IMR-90 (cell line): ENCODE measurements at regions not wholly inside any gene's neighbourhood (a gene's known extent, or its start where the extent isn't known, plus 50 kb on each side); places are given as distances from the start of the nearest gene placed in this dataset.

Source experiments
- ATAC-seq: fragments of 200-7000 bp; cut with Tn5 transposase; 2 replicates; pipeline ENCODE4 v1.9.1; 2020; ENCODE audit warnings: low read depth, mild to moderate bottlenecking, moderate library complexity
- BruUV-seq: library from RNA; stranded (reverse); fragments of 400-500 nt; replicated peaks from 2 replicates; lab custom pipeline; 2021; lab: Mats Ljungman, UMichigan
- CTCF ChIA-PET: fragments of 300-600 bp; formaldehyde crosslinking; extraction: SDS; loops from one replicate; lab custom pipeline; 2021; ENCODE audit warnings: antibody characterized with exemption; lab: Yijun Ruan, JAX
- POLR2A ChIA-PET: fragments of 300-600 bp; sonication (Branson Sonifier 250); formaldehyde crosslinking; loops from one replicate; lab custom pipeline; 2022; ENCODE audit warnings: antibody characterized with exemption; ENCODE audit not compliant: unreplicated experiment; lab: Charles Lee
- DNase-seq: peaks from one replicate; pipeline ENCODE4 v3.0.0; 2013
- H2AFZ ChIP-seq: replicated peaks from 2 replicates; pipeline ENCODE3; 2013; ENCODE audit warnings: low read length, mild to moderate bottlenecking; ENCODE audit not compliant: poor library complexity
- H2AK5ac ChIP-seq: 2 replicates; pipeline ENCODE4 v1.6.1; 2013; ENCODE audit warnings: low read depth, low read length, inconsistent platforms
- H2AK9ac ChIP-seq: replicated peaks from 2 replicates; pipeline ENCODE3; 2013; ENCODE audit warnings: mild to moderate bottlenecking, low read depth, low read length, moderate library complexity; ENCODE audit not compliant: poor library complexity
- H2BK120ac ChIP-seq: 2 replicates; pipeline ENCODE4 v1.6.1; 2013; ENCODE audit warnings: low read depth, low read length, inconsistent platforms
- H2BK15ac ChIP-seq: 3 replicates; pipeline ENCODE4 v1.6.1; 2013; ENCODE audit warnings: low read depth, low read length, inconsistent platforms
- H2BK20ac ChIP-seq: 2 replicates; pipeline ENCODE4 v1.6.1; 2013; ENCODE audit warnings: low read depth, mild to moderate bottlenecking, inconsistent platforms, low read length, moderate library complexity
- H2BK5ac ChIP-seq: 2 replicates; pipeline ENCODE4 v1.6.1; 2013; ENCODE audit warnings: mild to moderate bottlenecking, low read depth, low read length, inconsistent platforms; ENCODE audit not compliant: poor library complexity, severe bottlenecking
- H3K14ac ChIP-seq: replicated peaks from 2 replicates; pipeline ENCODE4 v1.6.1; 2013; ENCODE audit warnings: low read depth, low read length, inconsistent platforms
- H3K18ac ChIP-seq: 2 replicates; pipeline ENCODE4 v1.6.1; 2013; ENCODE audit warnings: low read depth, low read length, control low read depth
- H3K23ac ChIP-seq: 2 replicates; pipeline ENCODE4 v1.6.1; 2013; ENCODE audit warnings: low read depth, low read length, inconsistent platforms
- H3K27ac ChIP-seq: 2 replicates; pipeline ENCODE4 v1.5.1; 2013; ENCODE audit warnings: mild to moderate bottlenecking, control low read depth, low read length; ENCODE audit not compliant: insufficient read depth
- H3K27me3 ChIP-seq: 2 replicates; pipeline ENCODE4 v1.6.1; 2013; ENCODE audit warnings: low read length; ENCODE audit not compliant: control insufficient read depth, insufficient read depth
- H3K36me3 ChIP-seq: 2 replicates; pipeline ENCODE4 v1.6.1; 2013; ENCODE audit warnings: low read length, mixed read lengths; ENCODE audit not compliant: control insufficient read depth, insufficient read depth
- H3K4ac ChIP-seq: 2 replicates; pipeline ENCODE4 v1.6.1; 2013; ENCODE audit warnings: low read depth, low read length, inconsistent platforms
- H3K4me1 ChIP-seq: 2 replicates; pipeline ENCODE4 v1.6.1; 2013; ENCODE audit warnings: low read length, mixed read lengths; ENCODE audit not compliant: control insufficient read depth, insufficient read depth
- H3K4me2 ChIP-seq: 2 replicates; pipeline ENCODE4 v1.6.1; 2013; ENCODE audit warnings: low read depth, mild to moderate bottlenecking, control low read depth, low read length, moderate library complexity
- H3K4me3 ChIP-seq: 2 replicates; pipeline ENCODE4 v1.5.1; 2013; ENCODE audit warnings: low read depth, mild to moderate bottlenecking, control low read depth, low read length, moderate library complexity; ENCODE audit not compliant: insufficient read depth
- H3K56ac ChIP-seq: 2 replicates; pipeline ENCODE4 v1.6.1; 2013; ENCODE audit warnings: low read length, inconsistent platforms; ENCODE audit not compliant: insufficient read depth; ENCODE audit errors: extremely low read depth
- H3K79me1 ChIP-seq, 2 experiments: 2 replicates each; pipeline ENCODE4 v1.6.1; 2013; ENCODE audit warnings: low read length in 2 of 2, inconsistent platforms in 1 of 2, low read depth in 1 of 2
- H3K9ac ChIP-seq: 2 replicates; pipeline ENCODE4 v1.6.1; 2013; ENCODE audit warnings: low read depth, low read length, control low read depth
- H3K9me1 ChIP-seq: 2 replicates; pipeline ENCODE4 v1.6.1; 2013; ENCODE audit warnings: low read length, inconsistent platforms; ENCODE audit not compliant: insufficient read depth
- H3K9me3 ChIP-seq: 2 replicates; pipeline ENCODE4 v1.6.1; 2013; ENCODE audit warnings: low read length; ENCODE audit not compliant: control insufficient read depth, insufficient read depth
- H4K20me1 ChIP-seq: 2 replicates; pipeline ENCODE4 v1.6.1; 2013; ENCODE audit warnings: low read length, inconsistent platforms; ENCODE audit not compliant: insufficient read depth
- H4K5ac ChIP-seq: 2 replicates; pipeline ENCODE4 v1.6.1; 2013; ENCODE audit warnings: mild to moderate bottlenecking, low read depth, low read length, control low read depth
- H4K8ac ChIP-seq, 2 experiments: 2 replicates each; pipeline ENCODE4 v1.6.1; 2013; ENCODE audit warnings: low read depth in 2 of 2, low read length in 2 of 2, control low read depth in 1 of 2, inconsistent platforms in 1 of 2
- H4K91ac ChIP-seq: 2 replicates; pipeline ENCODE4 v1.6.1; 2013; ENCODE audit warnings: low read depth, low read length, inconsistent platforms; ENCODE audit not compliant: insufficient read depth
- CHD1 ChIP-seq: IDR thresholded peaks from 2 replicates; pipeline ENCODE4 v1.6.1; 2012; ENCODE audit warnings: low read depth, low read length, improper control_type of control experiment
- FOS ChIP-seq: fragments of 150-350 bp; IDR thresholded peaks from 2 replicates; pipeline ENCODE4 v1.6.1; 2016; ENCODE audit warnings: low read depth, low read length
- RAD21 ChIP-seq: IDR thresholded peaks from 2 replicates; pipeline ENCODE4 v1.6.1; 2012; ENCODE audit warnings: low read length, improper control_type of control experiment
- WGBS, 2 experiments: methylation state at CpG; one replicate each; pipeline versions ENCODE4 v1.1.5 to v1.1.7; 2013; ENCODE audit warnings: missing lambda C conversion rate in 2 of 2; ENCODE audit not compliant: insufficient read length in 1 of 2; ENCODE audit errors: extremely low coverage in 2 of 2; 5-methylcytosine and 5-hydroxymethylcytosine counted together
- dilution Hi-C: fragments of 300-500 bp; cut with HindIII; formaldehyde crosslinking; loops from one replicate; pipeline ENCODE4 v1.14.3; 2018; ENCODE audit warnings: low sequenced_read_pairs; ENCODE audit not compliant: unreplicated experiment
- in situ Hi-C: fragments of 300-500 bp; cut with MboI; formaldehyde crosslinking; loops from 3 replicates; pipeline ENCODE4 v1.14.3; 2019; ENCODE audit warnings: low sequenced_read_pairs, inconsistent platforms, mixed read lengths
- intact Hi-C: fragments of 100-400 bp; cut with micrococcal nuclease; formaldehyde crosslinking; loops from 2 replicates; pipeline ENCODE4 v1.10.0; 2022
- TF ChIP-seq, protein P1 (sequence below): fragments of 150-350 bp; IDR thresholded peaks from 2 replicates; pipeline ENCODE4 v1.6.1; 2017; ENCODE audit warnings: mild to moderate bottlenecking, antibody characterized with exemption, low read length, low read depth

DNA sequence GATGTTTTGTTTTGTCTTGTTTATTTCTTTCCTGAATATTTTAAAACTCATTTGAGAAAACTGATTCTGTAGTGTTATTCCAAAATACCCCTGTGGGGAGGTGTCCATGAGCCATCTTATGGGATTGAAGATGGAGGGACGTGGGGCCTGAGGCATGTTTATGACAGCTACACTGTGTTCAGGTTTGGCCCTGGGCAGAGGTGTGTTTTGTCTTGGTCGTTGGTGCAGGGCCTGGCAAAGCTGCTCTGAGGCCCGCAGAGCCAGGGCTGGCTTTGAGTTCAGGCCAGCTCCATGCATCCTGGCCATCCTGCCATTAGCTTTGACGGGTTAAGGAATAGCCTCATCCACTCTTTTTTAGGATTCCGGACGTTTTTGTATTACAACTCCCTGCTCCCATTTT is 68.9 kb downstream of the TMEM18 start:
- no peak overlapping the region for H2BK15ac ChIP-seq
- no peak for DNase-seq
- H2AK5ac ChIP-seq, result no peak overlapping the region
- H3K9me1 ChIP-seq, result no peaks in the 10 kb centered on the region
- no peaks in the 10 kb centered on the region for H3K4me1 ChIP-seq
- H2BK120ac ChIP-seq, result no peak overlapping the region
- no peak overlapping the region for H3K14ac ChIP-seq
- no peak overlapping the region for H3K9ac ChIP-seq
- TF ChIP-seq, protein P1, sequence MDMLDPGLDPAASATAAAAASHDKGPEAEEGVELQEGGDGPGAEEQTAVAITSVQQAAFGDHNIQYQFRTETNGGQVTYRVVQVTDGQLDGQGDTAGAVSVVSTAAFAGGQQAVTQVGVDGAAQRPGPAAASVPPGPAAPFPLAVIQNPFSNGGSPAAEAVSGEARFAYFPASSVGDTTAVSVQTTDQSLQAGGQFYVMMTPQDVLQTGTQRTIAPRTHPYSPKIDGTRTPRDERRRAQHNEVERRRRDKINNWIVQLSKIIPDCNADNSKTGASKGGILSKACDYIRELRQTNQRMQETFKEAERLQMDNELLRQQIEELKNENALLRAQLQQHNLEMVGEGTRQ, result no peak
- no peak for TF ChIP-seq FOS
- TF ChIP-seq CHD1, result no peak
- no peak for TF ChIP-seq RAD21
- H3K27me3 ChIP-seq, result no peaks in the 10 kb centered on the region
- in situ Hi-C loops, result no loop called here
- no peak overlapping the region for H3K4me2 ChIP-seq
- no peak overlapping the region for H2BK5ac ChIP-seq
- H3K23ac ChIP-seq, result no peak overlapping the region
- H3K4me3 ChIP-seq, result no peak overlapping the region
- H3K27ac ChIP-seq, result no peak overlapping the region
- ChIA-PET CTCF (no interaction called here), POLR2A (no interaction called here)
- BruUV-seq, result no TSS peak
- no peak for ATAC-seq
- no peaks in the 10 kb centered on the region for H4K20me1 ChIP-seq
- no peaks in the 10 kb centered on the region for H3K79me1 ChIP-seq
- H3K56ac ChIP-seq, result no peak overlapping the region
- H3K9me3 ChIP-seq, result peaks cover 39% of the 10 kb centered on the region
- H3K4ac ChIP-seq, result no peak overlapping the region
- H3K18ac ChIP-seq, result no peak overlapping the region
- no peak overlapping the region for H4K8ac ChIP-seq
- no peak overlapping the region for H2AK9ac ChIP-seq
- H3K36me3 ChIP-seq, result no peaks in the 10 kb centered on the region
- no peak overlapping the region for H2AFZ ChIP-seq
- no peak overlapping the region for H4K91ac ChIP-seq
- intact Hi-C loops, result no loop called here
- dilution Hi-C loops, result no loop called here
- H4K5ac ChIP-seq, result no peak overlapping the region
- H2BK20ac ChIP-seq, result no peak overlapping the region
- WGBS, 2 experiments, result no CpG with 5 or more reads among the region's 6 CpGs
